ENCODE measurements at regions not wholly inside any gene's neighbourhood (a gene's known extent, or its start where the extent isn't known, plus 50 kb on each side); places are given as distances from the start of the nearest gene placed in this dataset.

DNA sequence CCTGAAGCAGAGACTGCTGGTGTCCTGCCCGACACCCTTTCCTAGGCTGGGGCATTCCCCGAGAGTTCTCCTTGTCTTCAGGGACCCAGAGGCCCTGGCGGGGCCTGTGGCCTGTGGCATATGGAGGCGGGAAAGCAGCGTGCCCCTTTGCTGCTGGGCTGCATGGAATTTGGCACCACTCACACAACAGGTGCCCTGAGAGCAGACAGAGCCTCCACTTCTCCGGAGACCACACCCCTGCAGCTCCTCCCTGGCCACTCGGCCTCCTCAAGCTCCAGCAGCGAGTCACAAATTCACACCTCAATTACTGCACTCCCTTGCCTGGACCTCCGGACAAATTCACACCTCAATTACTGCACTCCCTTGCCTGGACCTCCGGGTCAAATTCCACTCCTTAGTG lies 1375.2 kb downstream of the TBC1D22A start:
- no peak for DNase-seq

- no peak for DNase-seq
These were observed 1373.1 kb downstream of the TBC1D22A start for GRCh38 chr22:48135592-48135991.

GRCh38 chr22:48125416-48125815 lies 1363.0 kb downstream of the TBC1D22A start:
- DNase-seq, result no peak

DNA sequence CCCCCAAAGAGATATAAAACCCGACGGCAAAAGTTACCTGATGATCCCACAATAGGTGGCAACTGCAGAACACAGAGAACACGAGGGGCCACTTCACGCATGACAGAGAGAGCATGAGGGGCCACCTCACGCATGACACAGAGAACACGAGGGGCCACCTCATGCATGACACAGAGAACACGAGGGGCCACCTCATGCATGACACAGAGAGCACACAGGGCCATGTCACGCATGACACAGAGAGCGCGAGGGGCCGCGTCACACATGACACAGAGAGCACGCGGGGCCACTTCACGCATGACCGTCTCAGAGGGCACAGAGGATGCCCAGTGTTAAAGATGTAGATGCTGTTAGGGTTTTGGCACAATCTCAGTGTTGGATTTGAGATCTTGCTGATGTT lies 1359.5 kb downstream of the TBC1D22A start:
- DNase-seq, result no peak

DNA sequence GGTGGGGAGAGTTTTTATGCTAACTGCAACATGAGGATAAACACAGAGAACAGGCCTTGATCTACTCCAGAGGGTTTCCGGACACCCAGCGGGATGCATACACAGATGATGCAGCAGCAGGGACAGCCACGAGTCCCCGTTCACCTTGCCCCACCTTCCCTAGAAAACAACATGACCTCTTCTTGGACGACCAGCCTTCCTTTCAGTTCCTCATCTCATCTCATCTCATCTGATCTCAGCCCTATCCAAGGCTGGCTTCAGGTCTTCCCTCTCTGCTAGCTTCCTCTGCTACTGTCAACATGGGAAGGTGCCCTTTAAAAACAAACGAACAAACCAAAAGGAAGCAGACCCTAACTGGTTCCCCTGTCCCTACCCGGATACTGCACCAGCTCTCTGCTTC lies 1356.2 kb downstream of the TBC1D22A start:
- no peak for DNase-seq

DNA sequence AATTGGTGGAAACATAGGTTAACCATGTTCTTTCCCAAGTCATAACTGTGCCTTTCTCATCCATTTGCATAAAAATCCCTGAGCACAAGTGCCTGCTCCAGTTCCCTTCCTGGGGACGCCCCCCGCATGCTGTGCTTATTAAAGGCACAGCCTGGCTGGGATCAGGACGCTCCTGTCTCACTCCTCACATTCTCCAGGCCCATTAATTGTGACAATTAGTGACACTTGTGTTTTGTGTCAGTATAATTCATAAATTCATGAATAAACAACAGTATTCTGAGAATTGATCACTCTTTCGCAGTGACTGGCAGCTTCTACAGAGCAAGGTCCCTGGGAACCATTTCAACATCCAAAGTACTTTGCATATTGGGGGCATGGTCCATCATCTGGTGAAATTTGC lies 1354.4 kb downstream of the TBC1D22A start:
- no peak for DNase-seq

DNA sequence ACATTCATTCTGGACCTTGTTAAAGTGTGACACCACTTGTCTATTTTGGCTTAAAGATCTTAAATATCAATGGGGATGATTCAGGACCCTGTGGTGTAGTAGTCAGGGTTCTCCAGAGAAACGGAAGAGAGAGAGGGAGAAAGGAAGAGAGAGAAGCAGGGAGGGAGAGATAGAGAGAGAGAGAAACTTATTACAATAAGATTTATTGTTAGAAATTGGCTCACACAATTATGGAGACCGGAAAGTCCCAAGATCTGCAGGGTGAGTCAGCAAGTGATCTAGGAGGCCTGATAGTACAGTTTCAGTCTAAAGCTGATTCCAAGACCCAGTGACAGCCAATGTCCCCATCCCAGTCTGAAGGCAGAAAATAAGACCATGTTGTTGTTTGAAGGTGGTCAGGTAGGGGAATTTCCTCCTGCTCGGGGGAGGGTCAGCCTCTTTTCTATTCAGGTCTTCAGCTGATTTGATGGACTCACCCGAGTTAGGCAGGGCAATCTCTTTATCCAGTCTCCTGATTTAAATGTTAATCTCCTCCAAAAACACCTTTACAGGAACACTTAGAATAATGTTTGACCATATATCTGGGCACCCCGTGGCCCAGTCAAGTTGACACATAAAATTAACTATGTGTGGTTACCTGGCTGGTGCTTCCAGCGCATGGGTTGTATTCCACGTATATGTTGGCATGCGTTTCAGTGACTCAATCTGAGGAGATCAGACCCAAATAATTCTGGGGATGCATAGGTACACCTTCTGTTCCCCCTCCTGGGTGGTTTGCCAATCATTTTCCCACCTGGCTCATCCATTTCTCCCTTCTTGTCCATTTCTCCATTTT lies 1350.5 kb downstream of the TBC1D22A start:
- DNase-seq, result no peak

- DNase-seq, result no peak
These were observed 1344.3 kb downstream of the TBC1D22A start for GRCh38 chr22:48106715-48107259.

- no peak for DNase-seq
These were observed 1343.8 kb downstream of the TBC1D22A start for GRCh38 chr22:48106215-48106614.

- no peak for DNase-seq
These were observed 1342.8 kb downstream of the TBC1D22A start for GRCh38 chr22:48105259-48105658.

DNA sequence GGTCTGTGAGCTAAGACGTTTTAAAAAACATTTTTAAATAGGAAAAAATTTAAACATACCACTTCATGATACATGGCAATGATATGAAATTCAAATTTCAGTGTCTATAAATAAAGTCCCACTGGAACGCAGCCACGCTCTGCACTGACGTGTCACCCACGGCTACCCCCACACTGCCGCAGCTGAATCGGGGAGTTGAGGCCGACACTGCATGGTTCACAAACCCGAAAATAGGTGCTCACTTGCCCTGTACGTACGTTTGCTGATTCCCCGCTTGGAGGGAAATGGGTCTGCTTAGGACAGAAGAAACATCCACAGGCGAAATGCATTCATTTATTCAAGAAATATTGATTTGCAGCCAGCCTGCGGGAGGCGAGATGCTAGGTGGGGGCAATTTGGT lies 1342.3 kb downstream of the TBC1D22A start:
- DNase-seq, result no peak

DNA sequence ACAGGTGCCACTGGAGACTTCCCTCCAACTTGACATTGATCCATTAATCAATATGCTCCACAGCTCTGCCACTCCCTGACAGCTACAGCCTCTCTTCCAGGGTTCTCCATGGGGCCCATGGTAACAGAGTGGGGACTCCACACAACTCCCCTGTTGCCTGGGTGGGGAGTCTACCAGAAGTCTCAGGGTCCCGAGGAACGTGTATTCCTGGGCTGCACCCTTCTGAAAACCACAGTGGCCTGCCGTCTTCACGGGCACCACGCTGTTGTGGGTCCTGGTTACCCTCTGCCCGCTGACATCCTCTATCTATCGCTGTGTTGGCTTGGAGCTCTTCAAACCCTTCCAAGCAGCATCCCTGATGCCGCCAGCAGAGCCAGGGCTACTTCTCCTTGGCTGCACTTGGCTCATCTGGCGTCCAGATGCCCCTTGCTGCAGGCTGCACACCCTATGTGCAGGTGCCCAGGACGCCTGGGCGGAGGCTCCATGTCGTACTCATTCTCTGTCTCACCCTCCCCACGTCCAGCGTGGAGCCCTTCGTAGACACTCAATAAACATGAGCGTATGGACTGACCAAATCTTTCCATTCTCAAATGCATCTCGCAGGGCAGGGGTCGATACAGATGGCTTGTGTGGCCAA lies 1341.8 kb downstream of the TBC1D22A start:
- no peak for DNase-seq

DNA sequence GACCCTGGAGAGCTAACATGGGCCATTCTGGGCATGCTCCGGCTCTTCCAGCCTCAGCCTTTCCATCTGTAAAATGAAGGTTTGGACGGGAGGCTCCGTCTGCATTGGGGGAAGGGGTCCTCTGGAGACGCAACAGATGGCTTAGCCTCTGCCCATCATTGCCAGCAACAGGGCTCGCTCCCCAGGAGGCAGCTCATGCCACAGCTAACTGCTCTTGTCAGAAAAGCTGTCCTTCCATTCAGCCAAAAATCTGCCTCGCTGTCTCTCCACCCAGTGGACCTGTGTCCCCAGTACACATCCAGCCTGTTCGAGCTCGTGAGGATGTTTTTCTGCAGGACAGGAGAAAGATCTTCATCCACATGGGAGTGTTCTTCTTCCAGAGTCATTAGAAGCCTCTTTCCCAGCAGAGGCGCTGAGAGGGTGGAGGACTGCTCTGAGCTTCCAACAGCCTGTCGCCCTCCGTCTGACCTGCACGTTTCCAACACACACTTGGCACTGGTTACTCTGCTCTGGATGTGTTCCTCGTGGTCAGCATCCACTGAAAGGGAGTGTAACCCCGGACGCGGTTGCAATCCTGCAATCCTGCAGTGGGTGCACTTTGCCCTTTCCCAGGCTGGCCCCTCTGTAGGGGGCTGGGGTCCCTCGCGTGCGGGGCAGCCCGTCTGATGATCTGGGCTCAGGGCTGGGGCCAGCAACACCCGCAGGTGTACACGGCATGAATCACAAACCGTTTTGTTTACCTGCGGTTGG lies 1340.9 kb downstream of the TBC1D22A start:
- DNase-seq, result no peak

GRCh38 chr22:48102581-48102980 lies 1340.1 kb downstream of the TBC1D22A start:
- DNase-seq, result no peak

- no peak for DNase-seq
These were observed 1339.3 kb downstream of the TBC1D22A start for GRCh38 chr22:48101704-48102103.

DNA sequence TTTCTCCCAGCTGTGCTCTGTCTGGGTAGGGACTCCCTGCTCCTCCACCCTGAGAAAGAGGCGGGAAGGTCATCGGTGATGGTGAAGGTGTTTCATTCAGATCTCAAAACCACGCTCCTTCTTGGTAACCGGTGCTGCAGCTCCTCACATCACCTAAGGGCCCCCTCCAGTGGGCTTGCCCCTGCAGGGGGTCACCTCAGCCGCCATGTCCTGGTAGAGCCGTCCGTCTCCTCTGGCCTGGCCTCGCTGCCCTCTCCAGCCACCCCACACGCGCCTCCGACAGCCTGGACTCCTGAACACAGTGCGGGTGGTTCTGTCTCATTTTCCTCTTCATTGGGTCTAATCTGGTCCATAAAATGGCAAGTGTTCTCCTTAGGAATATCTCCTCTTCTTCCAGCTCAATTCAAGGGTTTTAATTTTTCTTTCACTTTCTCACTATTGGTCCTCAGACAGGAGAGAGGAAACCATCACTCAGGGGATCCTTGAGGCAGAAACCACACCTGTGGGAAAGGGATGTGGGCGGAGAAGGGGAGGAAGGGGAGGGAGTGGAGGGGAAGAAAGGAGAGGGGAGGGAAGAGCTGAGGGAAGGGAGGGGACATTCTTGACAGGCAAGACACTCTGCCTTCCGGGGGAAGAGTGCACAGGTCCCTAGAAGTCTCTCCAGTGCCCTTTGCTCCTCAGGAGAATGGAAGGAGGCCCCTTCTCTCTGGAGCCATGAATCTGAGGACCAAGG lies 1338.4 kb downstream of the TBC1D22A start:
- DNase-seq, result no peak

DNA sequence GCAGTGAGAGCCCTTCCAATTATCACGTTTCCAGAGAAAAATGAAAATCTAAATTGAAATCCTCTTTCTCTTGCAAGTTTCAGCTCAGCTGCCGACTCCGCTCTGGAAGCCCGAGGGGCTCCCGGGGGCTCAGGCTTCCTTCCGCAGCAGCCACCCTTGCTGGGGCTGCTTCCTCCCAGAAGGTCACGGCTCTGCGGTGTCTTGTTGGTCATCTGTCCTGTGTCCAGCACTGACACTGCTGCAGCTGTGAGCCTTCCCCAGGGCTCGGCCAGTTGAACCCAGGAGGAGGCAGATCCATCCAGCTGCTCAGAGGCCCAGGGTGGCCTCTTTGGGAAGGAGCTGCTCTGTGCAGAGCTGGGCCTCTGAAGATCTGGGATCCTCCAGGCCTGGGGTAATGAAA lies 1337.2 kb downstream of the TBC1D22A start:
- no peak for DNase-seq

DNA sequence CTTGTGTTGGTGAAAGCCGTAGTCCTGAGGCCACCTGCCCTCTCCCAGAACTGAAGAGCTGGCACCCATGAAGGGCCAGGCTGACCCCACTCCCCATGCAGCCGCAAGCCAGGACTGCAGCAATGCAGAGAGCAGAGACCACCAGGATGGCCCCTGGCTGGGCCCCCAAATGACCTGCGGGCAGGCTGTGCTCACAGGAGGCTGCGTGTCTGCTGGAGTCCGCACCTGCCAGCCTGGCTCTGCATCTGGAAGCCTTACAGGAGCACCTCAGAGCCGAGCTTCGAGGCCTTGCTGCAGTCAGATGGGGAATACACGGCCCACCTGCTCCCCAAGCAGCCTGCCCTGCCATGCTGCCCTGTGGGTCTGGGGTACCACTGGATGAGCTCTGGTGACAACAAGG lies 1336.8 kb downstream of the TBC1D22A start:
- DNase-seq, result no peak

GRCh38 chr22:48098921-48099245 lies 1336.4 kb downstream of the TBC1D22A start:
- DNase-seq, result no peak

DNA sequence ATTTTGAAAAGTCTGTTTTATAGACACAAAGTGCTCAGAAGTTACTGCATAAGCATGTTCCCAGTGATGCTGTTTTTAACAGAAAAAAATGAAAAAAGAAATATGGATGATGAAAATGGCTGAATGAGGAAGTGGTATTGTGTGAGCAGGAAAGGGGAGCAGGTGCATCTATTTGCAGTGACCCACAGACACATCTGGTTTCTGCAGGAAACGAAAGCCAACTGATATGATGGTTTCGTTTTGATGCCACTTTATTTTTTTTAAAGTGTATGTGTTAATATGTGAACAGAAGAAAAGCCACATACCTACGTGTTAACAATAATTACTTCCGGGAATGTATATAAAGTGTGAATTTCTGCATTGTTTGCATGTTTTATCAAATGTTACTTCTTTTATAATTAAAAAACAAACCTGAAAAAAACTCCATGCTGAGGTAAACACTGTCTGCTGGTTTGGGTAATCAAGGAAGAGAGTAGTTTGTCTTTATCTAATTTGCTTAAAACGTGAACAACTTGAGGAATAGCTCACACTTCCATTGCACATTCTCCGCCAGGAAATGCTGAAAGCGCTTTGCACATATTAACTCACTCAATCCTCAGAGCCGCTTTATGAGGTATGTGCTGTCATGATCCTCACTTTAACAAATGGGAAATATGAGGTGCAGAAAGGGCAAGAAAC lies 1335.9 kb downstream of the TBC1D22A start:
- peak; percentile 13 to 37 for DNase-seq

DNA sequence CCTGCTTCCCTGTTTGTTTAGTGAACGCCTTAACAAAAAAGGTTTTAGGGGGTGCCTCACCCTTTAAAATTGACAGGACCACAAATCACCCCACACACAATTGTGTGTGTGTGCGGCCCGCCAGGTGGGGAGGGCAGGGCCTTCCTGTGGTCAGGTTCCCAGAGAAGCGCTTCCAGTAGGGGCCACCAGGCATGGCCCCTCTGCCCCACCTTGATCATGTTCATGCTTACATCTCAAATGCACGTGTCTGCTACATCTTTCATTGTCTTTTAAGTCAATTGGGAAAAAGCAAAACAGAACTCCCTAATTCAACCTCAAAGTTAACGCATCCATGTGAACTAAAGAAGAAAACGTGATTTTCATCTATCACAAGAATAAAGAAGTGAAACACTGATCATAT lies 1335.3 kb downstream of the TBC1D22A start:
- DNase-seq, result no peak
